Bronchial epithelial cell (primary cell): ENCODE measurements at regions not wholly inside any gene's neighbourhood (a gene's known extent, or its start where the extent isn't known, plus 50 kb on each side); places are given as distances from the start of the nearest gene placed in this dataset.

Source experiments
- DNase-seq: peaks from one replicate; pipeline ENCODE4 v3.0.0-alpha.2; 2010; ENCODE audit warnings: low read depth
- FAIRE-seq: peaks from 2 replicates; lab custom pipeline; 2011; peaks lifted over from hg19 to GRCh38; lab: Jason Lieb, UNC
- H3K27me3 ChIP-seq: 2 replicates; pipeline ENCODE4 v1.5.1; 2011; ENCODE audit warnings: low read length; ENCODE audit not compliant: control insufficient read depth, insufficient read depth
- H3K36me3 ChIP-seq: 2 replicates; pipeline ENCODE4 v1.5.1; 2011; ENCODE audit warnings: low read length; ENCODE audit not compliant: control insufficient read depth, insufficient read depth
- H3K4me3 ChIP-seq: 2 replicates; pipeline ENCODE4 v1.5.1; 2011; ENCODE audit warnings: mild to moderate bottlenecking, low read depth, low read length, control low read depth
- CTCF ChIP-seq: IDR thresholded peaks from 2 replicates; pipeline ENCODE4 v1.5.1; 2011; ENCODE audit warnings: mild to moderate bottlenecking, moderate library complexity, low read length, control low read depth, inconsistent platforms; ENCODE audit not compliant: insufficient read depth, severe bottlenecking

- DNase-seq (no peak), FAIRE-seq (no peak)
- Histone ChIP-seq H3K4me3 (no peak overlapping the region), H3K36me3 (no peaks in the 10 kb centered on the region), H3K27me3 (no peaks in the 10 kb centered on the region)
- no peak for TF ChIP-seq CTCF
Observed at GRCh38 chr5:93874491-93874890, 133.1 kb upstream of the POU5F2 start.

DNA sequence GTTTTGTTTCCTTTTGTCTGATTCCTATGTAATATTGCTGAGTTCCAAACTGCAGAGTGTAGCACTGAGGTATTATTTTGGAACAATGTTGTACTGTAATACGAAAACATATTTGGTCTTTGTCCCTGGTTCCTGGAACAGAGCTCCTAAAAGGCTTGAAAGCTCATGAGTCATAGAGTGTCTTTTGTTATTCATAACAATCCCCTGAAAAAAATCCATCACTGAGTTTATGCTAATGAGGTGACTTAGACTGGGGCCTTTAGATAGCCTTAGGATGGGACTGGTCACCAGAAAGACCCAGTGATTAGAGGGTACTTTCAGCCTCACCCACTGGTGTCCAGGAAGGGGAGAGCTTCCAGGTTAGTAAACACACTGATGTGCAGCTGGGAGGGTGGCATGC lies 132.7 kb upstream of the POU5F2 start:
- no peak for FAIRE-seq
- Histone ChIP-seq H3K4me3 (no peak overlapping the region), H3K36me3 (no peaks in the 10 kb centered on the region), H3K27me3 (no peaks in the 10 kb centered on the region)
- peak; percentile 65 for DNase-seq
- no peak for TF ChIP-seq CTCF

GRCh38 chr5:93873211-93873736 lies 131.9 kb upstream of the POU5F2 start:
- Histone ChIP-seq H3K4me3 (no peak overlapping the region), H3K36me3 (no peaks in the 10 kb centered on the region), H3K27me3 (no peaks in the 10 kb centered on the region)
- TF ChIP-seq CTCF, result no peak
- DNase-seq (no peak), FAIRE-seq (no peak)

DNA sequence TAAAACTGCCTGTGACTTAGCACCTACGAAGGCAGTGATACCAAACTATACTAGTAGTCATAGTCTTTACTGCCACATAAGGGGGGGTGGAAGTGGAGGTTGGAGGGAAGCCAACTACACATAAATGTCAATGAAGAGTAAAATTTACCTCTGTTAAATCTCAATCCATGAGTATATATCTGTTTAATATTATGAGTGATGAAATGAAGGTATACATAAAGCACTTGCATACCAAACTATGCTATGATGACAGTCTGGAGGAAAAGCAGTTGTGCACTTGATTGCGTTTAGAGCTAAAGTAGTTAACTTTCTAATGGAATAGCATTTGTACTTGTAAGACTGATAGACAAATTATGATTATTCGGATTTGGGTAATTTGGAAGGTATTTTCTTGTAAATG lies 129.2 kb upstream of the POU5F2 start:
- DNase-seq (no peak), FAIRE-seq (no peak)
- no peaks in the 10 kb centered on the region for H3K27me3 ChIP-seq
- H3K4me3 ChIP-seq, result no peak overlapping the region
- H3K36me3 ChIP-seq, result no peaks in the 10 kb centered on the region
- TF ChIP-seq CTCF, result no peak

DNA sequence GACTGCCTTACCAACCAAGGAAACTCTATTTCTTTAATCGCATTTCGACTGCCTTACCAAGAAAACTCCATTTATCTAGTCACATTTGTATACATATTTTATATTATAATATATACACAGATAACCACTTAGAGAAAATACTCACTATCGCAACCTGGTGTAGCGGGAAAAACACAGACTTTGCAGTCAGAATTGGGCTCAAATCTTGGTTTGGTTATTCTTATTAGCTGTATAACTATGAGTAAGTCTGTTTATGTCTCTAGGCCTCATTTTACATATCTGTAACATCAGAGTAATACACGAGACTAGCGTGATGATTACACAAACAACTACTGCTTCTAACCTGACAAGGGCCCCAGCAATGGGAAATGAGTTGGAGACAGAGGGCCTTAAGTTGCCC lies 127.5 kb upstream of the POU5F2 start:
- no peak overlapping the region for H3K4me3 ChIP-seq
- DNase-seq, result no peak
- no peak for FAIRE-seq
- no peaks in the 10 kb centered on the region for H3K27me3 ChIP-seq
- H3K36me3 ChIP-seq, result no peaks in the 10 kb centered on the region
- no peak for TF ChIP-seq CTCF

GRCh38 chr5:93850311-93850710 lies 108.9 kb upstream of the POU5F2 start:
- H3K36me3 ChIP-seq, result no peaks in the 10 kb centered on the region
- no peak overlapping the region for H3K4me3 ChIP-seq
- DNase-seq, result no peak
- FAIRE-seq, result no peak
- TF ChIP-seq CTCF, result no peak
- H3K27me3 ChIP-seq, result no peaks in the 10 kb centered on the region
